Keratinocyte (primary cell): ENCODE measurements at regions not wholly inside any gene's neighbourhood (a gene's known extent, or its start where the extent isn't known, plus 50 kb on each side); places are given as distances from the start of the nearest gene placed in this dataset.
"Not testable (repeated sequence)": the region's sequence is repeated elsewhere in the genome, so short reads cannot be mapped to it uniquely, and the experiment has no call there.

Source experiments
- EZH2 ChIP-seq: IDR thresholded peaks from one replicate; pipeline ENCODE4 v1.6.1; 2012; ENCODE audit warnings: inconsistent platforms, mild to moderate bottlenecking, low read length, moderate library complexity
- TF ChIP-seq, protein P1 (sequence below), 3 experiments: IDR thresholded peaks in 1 of 3; conservative IDR thresholded peaks in 1 of 3; optimal IDR thresholded peaks in 1 of 3; 2 replicates in 2 of 3; 3 replicates in 1 of 3; pipeline versions ENCODE3 to v1.5.1; 2011; ENCODE audit warnings: low read length in 3 of 3, mild to moderate bottlenecking in 3 of 3, moderate library complexity in 2 of 3, control low read depth in 1 of 3, inconsistent platforms in 1 of 3; ENCODE audit not compliant: insufficient read depth in 2 of 3; ENCODE audit errors: extremely low read depth in 1 of 3

DNA sequence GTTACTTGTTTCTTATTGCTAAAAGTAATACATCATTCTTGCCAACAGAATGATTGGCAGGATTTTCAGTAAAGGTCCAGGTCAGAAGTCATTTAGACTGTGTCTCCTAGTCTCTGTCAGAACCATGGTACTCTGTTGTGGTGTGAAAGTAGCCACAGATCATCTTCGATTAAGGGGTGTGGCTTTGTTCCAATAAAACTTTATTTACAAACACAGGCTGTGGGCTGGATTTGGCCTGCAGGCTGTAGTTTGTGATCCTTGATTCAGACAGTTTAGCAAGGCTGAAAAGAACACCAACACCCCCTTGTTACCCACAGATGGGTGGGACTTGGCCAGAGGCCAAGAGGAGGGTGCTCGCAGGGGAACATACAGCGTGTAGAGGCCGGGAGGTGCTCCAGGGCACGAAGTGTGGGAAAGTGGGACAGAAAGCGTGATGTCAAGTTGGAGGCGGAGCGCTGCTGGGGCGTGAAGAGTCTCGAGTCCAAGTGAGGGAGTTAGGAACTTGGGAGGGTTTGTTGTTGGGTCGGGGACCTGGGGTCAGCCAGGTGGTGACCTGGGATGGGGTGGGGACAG is 117.3 kb upstream of the ALDH3B2 start:
- not testable (repeated sequence) for TF ChIP-seq EZH2
- TF ChIP-seq, protein P1, sequence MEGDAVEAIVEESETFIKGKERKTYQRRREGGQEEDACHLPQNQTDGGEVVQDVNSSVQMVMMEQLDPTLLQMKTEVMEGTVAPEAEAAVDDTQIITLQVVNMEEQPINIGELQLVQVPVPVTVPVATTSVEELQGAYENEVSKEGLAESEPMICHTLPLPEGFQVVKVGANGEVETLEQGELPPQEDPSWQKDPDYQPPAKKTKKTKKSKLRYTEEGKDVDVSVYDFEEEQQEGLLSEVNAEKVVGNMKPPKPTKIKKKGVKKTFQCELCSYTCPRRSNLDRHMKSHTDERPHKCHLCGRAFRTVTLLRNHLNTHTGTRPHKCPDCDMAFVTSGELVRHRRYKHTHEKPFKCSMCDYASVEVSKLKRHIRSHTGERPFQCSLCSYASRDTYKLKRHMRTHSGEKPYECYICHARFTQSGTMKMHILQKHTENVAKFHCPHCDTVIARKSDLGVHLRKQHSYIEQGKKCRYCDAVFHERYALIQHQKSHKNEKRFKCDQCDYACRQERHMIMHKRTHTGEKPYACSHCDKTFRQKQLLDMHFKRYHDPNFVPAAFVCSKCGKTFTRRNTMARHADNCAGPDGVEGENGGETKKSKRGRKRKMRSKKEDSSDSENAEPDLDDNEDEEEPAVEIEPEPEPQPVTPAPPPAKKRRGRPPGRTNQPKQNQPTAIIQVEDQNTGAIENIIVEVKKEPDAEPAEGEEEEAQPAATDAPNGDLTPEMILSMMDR (optimal IDR thresholded peaks at IDR 0.05 in 1 of 3, IDR thresholded peaks at IDR 0.05 in 1 of 3, conservative IDR thresholded peaks at IDR 0.05 in 1 of 3; ENCODE audit: extremely low read depth in 1 of 3, insufficient read depth in 2 of 3, low read length in 3 of 3): not testable (repeated sequence)
